ENCODE measurements at regions not wholly inside any gene's neighbourhood (a gene's known extent, or its start where the extent isn't known, plus 50 kb on each side); places are given as distances from the start of the nearest gene placed in this dataset.
A peak's percentile ranks its signal among the peaks of the same experiment; 100 is the strongest.
"Not testable (repeated sequence)": the region's sequence is repeated elsewhere in the genome, so short reads cannot be mapped to it uniquely, and the experiment has no call there.

DNA sequence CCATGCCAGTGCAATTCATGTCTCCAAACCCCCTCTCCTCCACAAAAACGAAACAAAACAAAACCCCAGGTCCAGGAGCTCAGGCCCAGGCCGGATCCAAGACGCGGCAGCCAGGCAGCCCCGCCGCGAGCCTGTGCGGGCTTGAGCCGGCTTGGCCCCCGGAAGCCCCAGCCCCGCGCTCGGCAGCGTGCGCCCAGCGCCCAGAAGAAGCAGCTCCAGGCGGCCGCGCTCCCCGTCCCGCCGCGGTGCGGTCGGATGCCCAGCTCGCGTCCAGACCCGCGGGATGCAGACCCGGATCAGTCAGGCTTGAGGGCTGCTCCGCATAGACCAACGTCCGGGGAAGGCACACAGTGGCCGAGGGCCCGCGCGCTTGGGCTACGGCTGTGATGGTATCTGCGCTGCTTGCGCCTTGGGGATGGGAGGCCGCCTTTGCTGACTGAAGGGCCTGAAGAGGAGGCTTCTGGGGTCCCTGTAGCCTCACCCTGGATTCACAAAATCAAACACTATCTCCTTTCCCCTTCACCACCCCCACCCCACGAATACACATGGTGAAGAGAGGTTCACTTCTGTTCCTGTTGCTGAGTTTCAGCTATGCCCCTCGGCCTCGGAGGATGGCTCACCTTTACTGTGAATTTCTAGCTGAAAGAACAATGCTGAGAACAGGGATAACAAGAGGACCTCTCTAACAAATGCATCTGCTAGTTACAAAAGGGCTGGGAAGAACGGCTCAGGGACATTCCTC is 79.9 kb upstream of the EN2 start:
- DNase-seq: no peak

DNA sequence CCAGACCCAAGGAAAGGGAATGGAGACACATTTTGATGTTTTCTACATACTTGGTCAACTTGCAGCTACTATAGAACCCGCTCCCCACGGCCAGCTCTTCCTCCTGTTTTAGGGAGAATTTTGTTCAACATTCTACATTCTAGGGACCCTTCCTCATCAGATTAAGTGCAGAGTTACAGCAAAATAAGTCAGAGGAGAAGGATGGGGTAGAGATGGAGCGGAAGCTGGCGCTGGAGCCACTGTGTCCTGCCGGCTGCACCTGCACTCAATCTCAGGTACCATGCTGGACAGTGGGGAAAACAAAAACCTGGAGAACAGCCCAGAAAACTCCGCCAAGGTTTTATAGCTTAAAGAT is 79.4 kb upstream of the EN2 start:
- no peak for DNase-seq

DNA sequence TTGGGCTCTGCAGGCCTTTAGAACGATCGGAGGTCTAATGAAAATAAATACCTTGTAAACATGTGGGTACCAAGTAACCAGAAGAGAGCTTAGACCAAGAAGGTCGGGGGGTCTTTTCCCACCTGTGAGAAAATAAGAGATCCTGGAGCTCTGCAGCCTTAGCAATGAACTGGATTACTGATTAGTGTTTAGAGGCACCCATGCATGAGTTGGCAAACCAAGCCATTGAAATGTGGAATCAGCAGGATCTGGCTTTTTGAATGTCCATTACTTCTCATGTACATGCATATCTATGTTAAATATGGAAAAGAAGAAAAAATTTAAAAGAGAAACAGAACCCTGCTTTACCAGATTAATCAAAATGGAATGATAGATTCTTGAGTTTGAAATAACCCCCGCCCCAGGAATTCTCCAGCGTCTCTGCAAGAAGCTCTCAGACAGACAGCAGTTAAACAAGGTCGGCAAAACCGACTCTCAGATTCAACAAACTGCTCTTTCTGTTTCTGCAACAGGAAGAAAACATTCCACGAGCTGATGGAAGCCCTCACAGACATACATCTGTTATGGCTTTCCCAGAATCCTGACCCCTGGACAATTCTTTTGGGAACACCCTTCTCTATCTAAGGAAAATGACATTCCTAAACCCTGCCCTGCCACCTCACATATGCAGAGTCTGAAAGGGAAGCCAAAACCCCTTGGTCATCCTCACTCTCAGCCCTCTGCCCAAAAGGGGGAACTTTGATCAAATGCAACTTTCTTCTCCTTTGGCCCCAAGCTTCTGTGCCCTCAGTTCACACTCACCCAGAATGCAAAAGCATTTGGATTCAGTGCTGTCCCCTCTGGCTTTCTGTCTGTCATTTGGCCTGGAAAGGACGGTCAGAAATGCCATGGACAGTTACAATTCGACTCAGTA is 78.7 kb upstream of the EN2 start:
- DNase-seq: no peak

- peak; percentile 58 to 62 for DNase-seq
These were observed 77.6 kb upstream of the EN2 start for GRCh38 chr7:155380221-155380861.

- no peak for DNase-seq
These were observed 76.7 kb upstream of the EN2 start for GRCh38 chr7:155380976-155381851.

DNA sequence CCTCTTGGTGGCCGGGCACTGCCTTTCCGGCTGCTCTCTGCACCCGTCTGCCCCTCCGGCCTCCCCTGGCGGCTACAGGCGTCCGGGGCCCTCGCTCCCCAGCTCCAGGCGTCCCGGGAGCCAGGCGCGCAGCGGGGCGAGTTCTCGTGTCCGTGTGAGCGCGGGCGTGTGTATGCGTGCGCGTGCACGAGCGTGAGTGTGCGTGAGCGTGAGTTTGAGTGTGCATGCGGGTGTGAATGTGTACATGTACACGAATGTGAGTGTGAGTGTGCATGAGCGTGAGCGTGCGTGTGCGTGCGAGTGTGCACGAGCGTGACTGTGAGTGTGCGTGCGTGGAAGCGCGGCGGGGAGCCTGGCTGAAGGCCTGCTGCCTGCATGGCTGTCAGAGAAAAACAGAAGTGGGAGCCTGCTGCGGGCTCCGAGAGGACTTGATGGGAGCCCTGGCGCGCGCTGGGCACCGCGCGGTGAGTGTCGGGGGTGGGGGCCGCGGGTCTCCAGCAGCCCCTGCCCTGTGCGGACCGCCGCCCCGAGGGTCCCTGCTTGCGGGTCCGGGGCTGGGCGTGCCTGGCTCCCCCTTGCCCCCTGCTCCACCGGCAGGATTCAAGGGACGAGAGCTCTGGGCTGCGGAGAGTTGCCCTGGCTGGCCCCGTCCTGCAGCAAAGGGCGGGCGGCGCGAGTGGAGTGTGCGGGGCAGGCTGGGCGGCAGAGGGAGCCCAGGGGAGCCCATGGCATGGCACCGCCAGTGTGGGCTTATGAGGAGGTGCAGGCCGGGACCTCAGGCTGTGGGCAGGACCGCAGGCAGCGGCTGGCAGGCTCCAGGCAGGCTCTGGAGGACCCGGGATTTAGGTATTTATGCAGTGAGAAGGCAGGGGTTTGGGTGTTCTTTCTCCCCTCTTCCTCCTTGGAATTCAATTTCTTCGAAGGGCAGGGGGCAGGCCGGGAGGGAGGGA is 75.8 kb upstream of the EN2 start:
- DNase-seq: no peak

- no peak for DNase-seq
These were observed 75.1 kb upstream of the EN2 start for GRCh38 chr7:155382802-155383171.

DNA sequence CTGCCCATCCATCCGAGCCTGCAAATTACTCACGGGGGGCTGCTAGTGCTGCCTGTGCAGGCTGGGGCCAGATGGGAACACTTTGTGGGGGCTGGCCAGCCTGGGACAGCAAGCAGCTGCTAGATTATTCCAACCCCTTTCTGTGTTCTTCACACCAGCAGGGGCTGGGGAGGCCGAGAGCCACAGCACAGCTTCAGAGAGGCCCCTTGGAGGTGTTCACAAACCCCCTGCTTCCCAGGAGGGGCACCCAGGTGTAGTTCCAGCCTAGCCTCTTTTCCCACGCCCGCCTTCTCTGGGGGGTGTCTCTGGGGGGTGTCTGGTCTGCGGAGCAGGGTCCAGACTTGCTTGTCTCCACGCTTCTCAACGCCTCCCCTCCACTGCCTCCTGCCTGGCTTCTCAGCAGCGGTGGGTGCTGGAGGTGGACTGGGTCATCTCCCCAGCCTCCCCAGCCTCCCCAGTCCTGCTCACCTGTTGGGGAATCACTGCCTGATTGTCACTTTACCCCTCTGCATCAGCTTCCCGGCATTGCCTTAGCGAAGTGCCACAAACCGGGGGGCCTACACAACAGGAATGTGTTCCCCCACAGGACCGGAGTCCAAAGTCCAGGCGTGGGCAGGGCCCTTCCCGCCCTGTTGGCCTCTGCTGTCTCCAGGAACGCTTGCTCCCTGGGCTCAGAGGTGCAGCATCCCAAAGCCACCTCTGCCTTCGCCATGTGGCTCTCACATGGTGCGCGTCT is 74.0 kb upstream of the EN2 start:
- DNase-seq: no peak

DNA sequence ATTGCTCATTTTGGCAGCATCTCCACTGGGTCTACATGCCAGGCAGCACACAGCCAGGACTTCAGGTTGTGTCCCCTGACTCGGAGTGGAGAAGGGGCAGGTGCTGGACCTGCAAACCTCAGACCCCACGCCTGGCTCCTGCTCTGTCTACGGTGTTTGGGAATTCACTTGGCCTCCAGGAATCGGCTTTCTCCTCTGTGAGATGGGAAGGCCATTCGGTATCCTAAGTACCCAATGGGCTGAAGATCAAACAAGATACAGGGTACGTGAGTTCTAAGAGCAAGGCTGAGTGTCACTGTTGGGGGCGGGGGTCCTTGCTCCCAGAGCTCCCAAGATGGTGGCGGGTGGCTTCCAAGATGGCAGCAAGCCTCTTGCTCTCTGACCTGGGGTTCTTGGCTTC is 73.2 kb upstream of the EN2 start:
- no peak for DNase-seq

DNA sequence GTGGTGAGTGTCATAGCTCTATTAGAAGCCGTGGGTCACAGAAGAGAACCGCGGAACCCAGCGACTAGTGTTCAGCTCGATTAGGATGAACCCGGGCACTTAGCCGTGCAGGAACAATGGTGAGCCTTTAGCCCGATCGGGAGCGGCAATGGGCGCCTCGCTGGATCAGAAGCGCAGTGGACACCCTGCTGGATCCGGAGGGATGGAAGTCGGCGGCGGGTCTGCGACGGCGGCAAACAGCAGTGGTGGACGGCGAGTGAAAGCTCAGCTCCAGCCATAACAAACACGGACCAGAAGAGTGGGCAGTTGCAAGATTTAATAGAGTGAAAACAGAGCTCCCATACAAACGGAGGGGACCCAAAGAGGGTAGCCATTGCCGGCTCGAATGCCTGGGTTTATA is 72.7 kb upstream of the EN2 start:
- not testable (repeated sequence) for DNase-seq

DNA sequence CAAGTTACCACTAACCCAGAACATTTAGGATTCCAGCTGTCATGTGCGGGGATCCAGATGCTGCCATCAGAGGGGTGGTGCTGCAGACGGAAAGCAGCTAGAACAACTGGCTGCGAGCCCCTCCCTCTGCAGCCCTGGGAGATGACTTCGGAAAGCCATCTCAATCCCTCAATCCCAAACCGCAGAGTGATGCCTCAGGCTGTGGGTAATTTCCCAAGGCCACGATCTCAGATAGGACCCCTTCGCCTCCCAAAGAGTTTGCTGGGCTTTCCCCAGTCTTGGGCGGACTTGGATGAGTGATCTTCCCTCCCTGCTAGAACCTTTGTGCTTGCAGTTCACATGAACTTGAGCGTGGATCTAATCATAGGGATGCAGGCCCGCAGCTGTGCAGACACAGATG is 71.3 kb upstream of the EN2 start:
- DNase-seq: no peak

- no peak for DNase-seq
These were observed 70.8 kb upstream of the EN2 start for GRCh38 chr7:155387066-155387620.

DNA sequence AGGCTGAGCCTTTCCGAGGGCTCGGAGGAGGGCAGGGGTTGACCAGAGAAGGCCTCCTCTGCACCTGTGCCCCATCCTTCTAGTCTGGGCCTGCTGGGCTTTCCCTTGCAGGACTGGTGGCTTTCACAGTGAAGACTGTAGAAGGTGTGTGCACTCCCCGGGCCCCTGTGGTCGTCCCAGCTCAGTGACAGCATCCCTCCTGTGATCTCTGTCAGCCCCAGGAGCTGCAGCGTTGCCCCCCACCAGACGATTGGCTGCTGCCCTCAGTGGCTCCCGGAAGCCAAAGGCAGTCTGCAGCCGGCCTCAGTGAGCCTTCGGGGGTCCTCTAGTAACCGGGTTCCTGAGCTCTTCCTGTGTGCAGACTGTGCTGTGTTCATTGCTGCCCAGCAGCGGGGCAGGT is 69.4 kb upstream of the EN2 start:
- DNase-seq: no peak

- no peak for DNase-seq
These were observed 66.5 kb upstream of the EN2 start for GRCh38 chr7:155391414-155391813.

DNA sequence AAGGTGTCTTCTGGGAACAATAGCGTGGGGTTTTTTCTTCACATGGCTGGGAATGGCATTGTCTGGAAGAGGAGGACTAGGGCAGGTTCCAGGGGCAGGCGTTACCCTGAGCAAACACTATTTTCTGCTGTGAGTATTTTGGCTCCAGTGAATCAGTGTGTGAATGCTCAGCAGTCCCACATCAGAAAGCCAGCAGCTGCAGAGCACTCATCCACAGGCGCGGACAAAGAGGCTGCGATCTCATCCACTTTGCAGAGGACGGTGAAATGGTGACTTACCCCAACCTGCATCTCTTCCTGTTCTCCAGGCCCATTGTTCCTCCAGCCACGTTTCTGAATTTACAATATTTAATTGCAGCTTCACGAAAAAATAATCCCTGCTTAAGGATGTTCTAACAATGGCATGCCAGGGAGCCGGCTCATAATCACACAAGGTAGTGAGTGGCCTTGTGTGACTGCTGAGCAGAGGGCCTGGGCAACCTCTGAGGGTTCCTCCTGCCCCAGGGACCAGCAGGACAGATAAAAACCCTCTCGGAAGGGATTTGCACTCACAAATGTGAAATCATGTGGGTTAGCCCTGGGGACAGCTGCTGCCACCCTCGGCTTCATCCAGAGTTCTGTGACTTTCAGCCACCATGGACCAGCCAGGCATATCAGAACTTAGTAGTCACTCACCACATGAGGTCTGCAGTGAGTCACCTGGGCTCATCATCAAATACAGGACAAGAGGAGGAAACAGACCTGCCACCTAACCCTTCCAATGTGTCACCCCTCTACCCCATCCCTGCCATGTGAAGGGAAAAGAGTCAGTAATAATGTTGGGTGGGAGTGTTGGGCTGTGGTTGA is 65.0 kb upstream of the EN2 start:
- no peak for DNase-seq

DNA sequence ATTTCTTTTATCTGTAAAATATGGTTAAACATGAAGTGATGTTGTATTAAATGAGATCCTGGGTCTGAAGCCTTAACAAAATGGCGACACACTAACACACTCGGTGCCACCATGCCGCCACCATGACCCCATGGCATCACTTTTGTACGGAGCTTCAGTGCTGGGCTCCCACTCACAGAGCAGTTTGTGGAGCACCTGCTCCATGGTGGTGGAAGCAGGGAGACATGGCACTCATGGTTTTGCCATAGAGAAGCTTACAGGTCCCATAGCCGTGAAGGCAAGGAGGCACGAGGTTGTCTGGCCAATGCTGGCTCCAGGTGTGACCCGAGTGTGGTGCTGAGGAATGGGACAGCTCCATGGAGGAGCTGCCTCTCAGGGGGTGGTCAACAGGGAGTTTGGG is 63.5 kb upstream of the EN2 start:
- DNase-seq: no peak

DNA sequence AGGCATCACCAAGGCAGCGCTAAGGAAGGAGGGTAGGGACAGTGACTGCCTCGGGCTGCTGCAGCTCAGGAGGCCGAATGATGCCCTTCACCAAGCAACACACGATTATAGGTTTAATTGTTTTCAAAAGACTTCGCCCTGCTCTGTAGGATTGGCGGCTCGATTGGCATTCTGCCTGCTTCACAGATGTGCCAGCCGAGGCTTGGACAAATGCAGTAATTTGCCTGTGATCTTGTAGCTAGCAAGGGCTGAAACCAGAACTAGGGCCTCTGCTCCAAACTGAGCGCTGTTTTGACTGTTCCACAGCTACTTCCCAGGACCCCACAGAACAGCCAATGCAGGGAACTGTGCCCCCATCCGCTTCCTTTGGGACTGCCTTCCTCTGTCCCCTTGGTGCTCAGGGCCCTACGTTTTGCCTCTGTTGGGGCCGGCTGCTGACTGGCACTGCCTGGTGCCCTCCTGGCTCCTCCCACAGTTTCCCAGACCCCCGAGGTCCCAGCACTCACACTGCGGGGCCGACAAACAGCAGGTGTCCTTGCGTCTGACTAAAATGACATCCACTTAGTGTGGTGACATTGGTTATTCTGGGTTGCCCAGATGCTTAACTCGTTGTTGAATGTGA is 62.6 kb upstream of the EN2 start:
- DNase-seq: no peak

- no peak for DNase-seq
These were observed 61.3 kb upstream of the EN2 start for GRCh38 chr7:155396661-155397060.

Data from activated CD4-positive, alpha-beta T cell treated with anti-CD3 and anti-CD28 coated beads, Interleukin-2, amount 50 U/mL, for 4 hours (primary cell).